OCI-LY7 (cell line): ENCODE measurements at regions not wholly inside any gene's neighbourhood (a gene's known extent, or its start where the extent isn't known, plus 50 kb on each side); places are given as distances from the start of the nearest gene placed in this dataset.

Experiments used
- EZH2phosphoT487 ChIP-seq: fragments of 200-600 bp; sonication (generic); IDR thresholded peaks from 2 replicates; pipeline ENCODE4 v1.6.1; 2018; ENCODE audit warnings: low read depth, borderline replicate concordance, mild to moderate bottlenecking, mixed run types, antibody characterized with exemption, low read length, moderate library complexity, mixed read lengths
- TF ChIP-seq, protein P1 (sequence below): fragments of 200-600 bp; sonication (generic); conservative IDR thresholded peaks from 2 replicates; pipeline ENCODE4 v1.5.1; 2014; ENCODE audit warnings: mild to moderate bottlenecking, antibody characterized with exemption, low read length, moderate library complexity, mixed read lengths

DNA sequence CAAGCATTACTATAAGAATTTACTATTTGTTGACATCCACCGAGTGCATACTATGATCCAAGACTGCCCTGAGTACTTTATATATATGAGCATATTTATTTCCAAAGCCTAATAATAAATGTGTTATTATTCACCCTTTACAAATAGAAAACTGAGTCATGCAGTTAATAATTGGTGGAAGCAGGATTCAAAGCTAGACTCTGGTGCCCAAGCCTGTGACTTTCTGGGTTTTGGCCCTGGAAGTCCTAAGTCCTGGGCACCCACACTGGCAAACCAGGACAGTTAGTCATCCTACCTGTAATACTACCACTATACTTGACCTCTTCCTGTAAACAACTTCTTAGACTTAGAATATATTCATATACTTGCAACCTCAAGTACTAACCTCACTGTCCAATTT is 257.4 kb upstream of the IRX5 start:
- TF ChIP-seq, protein P1, sequence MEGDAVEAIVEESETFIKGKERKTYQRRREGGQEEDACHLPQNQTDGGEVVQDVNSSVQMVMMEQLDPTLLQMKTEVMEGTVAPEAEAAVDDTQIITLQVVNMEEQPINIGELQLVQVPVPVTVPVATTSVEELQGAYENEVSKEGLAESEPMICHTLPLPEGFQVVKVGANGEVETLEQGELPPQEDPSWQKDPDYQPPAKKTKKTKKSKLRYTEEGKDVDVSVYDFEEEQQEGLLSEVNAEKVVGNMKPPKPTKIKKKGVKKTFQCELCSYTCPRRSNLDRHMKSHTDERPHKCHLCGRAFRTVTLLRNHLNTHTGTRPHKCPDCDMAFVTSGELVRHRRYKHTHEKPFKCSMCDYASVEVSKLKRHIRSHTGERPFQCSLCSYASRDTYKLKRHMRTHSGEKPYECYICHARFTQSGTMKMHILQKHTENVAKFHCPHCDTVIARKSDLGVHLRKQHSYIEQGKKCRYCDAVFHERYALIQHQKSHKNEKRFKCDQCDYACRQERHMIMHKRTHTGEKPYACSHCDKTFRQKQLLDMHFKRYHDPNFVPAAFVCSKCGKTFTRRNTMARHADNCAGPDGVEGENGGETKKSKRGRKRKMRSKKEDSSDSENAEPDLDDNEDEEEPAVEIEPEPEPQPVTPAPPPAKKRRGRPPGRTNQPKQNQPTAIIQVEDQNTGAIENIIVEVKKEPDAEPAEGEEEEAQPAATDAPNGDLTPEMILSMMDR = no peak
- no peak for TF ChIP-seq EZH2phosphoT487
